ENCODE measurements at regions not wholly inside any gene's neighbourhood (a gene's known extent, or its start where the extent isn't known, plus 50 kb on each side); places are given as distances from the start of the nearest gene placed in this dataset.
A peak's percentile ranks its signal among the peaks of the same experiment; 100 is the strongest.

DNA sequence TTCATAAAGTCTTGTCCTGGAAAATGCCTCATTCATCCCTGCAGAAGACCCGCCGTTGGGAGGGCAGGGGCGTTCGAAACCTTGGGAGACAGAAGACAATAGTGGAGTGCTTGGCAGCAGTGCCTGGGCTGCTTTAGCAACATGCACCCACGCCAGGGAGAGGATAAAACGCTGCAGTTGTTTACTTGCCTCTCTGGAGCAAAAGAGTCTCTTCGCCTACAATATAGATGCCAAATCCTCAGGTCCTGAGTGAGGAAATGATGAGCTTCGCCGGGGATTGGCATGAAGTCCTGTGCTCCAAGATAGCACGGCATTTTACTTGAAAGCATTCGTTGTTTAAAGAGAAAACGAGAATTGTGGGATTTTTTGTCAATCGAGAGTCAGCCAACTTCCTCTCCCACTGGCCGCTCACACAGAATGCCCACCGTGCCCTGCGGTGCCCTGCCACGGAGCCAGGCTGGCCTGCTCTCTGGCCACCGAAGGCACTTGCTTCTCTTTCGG is 152.5 kb upstream of the POU3F3 start:
- no peak for ATAC-seq

GRCh38 chr2:104702031-104702850 is 151.7 kb upstream of the POU3F3 start:
- no peaks in the 10 kb centered on the region for H3K4me1 ChIP-seq
- intact Hi-C loops (cut with DNase I), result no loop called here
- H3K27me3 ChIP-seq, result no peaks in the 10 kb centered on the region

More for the DNA sequence above, 152.5 kb upstream of the POU3F3 start:
- TF ChIP-seq, protein P1, sequence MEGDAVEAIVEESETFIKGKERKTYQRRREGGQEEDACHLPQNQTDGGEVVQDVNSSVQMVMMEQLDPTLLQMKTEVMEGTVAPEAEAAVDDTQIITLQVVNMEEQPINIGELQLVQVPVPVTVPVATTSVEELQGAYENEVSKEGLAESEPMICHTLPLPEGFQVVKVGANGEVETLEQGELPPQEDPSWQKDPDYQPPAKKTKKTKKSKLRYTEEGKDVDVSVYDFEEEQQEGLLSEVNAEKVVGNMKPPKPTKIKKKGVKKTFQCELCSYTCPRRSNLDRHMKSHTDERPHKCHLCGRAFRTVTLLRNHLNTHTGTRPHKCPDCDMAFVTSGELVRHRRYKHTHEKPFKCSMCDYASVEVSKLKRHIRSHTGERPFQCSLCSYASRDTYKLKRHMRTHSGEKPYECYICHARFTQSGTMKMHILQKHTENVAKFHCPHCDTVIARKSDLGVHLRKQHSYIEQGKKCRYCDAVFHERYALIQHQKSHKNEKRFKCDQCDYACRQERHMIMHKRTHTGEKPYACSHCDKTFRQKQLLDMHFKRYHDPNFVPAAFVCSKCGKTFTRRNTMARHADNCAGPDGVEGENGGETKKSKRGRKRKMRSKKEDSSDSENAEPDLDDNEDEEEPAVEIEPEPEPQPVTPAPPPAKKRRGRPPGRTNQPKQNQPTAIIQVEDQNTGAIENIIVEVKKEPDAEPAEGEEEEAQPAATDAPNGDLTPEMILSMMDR (IDR thresholded peaks at IDR 0.05), result no peak
- H3K9me3 ChIP-seq, result no peaks in the 10 kb centered on the region
- no peak overlapping the region for H3K27ac ChIP-seq
- H3K4me3 ChIP-seq, result no peak overlapping the region
- no peaks in the 10 kb centered on the region for H3K36me3 ChIP-seq
- intact Hi-C loops (cut with DNase I), result no loop called here
- H3K27me3 ChIP-seq, result no peaks in the 10 kb centered on the region
- H3K4me1 ChIP-seq, result no peaks in the 10 kb centered on the region
- DNase-seq, result peak in 1 of 4 donors; percentile 64

GRCh38 chr2:104703669-104704068 is 150.2 kb upstream of the POU3F3 start:
- no peak for DNase-seq
- Histone ChIP-seq H3K4me1 (no peaks in the 10 kb centered on the region), H3K9me3 (no peaks in the 10 kb centered on the region), H3K27ac (no peak overlapping the region), H3K4me3 (no peak overlapping the region), H3K36me3 (no peaks in the 10 kb centered on the region), H3K27me3 (no peaks in the 10 kb centered on the region)
- ATAC-seq, result no peak
- TF ChIP-seq, protein P1 (IDR thresholded peaks at IDR 0.05), result no peak
- intact Hi-C loops (cut with DNase I), result no loop called here

More at GRCh38 chr2:104702031-104702850, 151.7 kb upstream of the POU3F3 start:
- peak in 1 of 4 donors; percentile 7 for DNase-seq
- H3K9me3 ChIP-seq, result no peaks in the 10 kb centered on the region
- no peak for ATAC-seq
- H3K36me3 ChIP-seq, result no peaks in the 10 kb centered on the region
- TF ChIP-seq, protein P1 (IDR thresholded peaks at IDR 0.05), result no peak
- no peak overlapping the region for H3K4me3 ChIP-seq
- no peak overlapping the region for H3K27ac ChIP-seq

GRCh38 chr2:104704496-104705245 is 149.2 kb upstream of the POU3F3 start:
- TF ChIP-seq, protein P1 (IDR thresholded peaks at IDR 0.05), result no peak
- Histone ChIP-seq H3K27ac (no peak overlapping the region), H3K4me1 (no peaks in the 10 kb centered on the region), H3K36me3 (no peaks in the 10 kb centered on the region), H3K9me3 (no peaks in the 10 kb centered on the region), H3K4me3 (no peak overlapping the region), H3K27me3 (no peaks in the 10 kb centered on the region)
- ATAC-seq, result no peak
- intact Hi-C loops (cut with DNase I), result no loop called here
- DNase-seq, result no peak

- DNase-seq (no peak), ATAC-seq (no peak)
- H3K36me3 ChIP-seq, result no peaks in the 10 kb centered on the region
- no peaks in the 10 kb centered on the region for H3K4me1 ChIP-seq
- H3K9me3 ChIP-seq, result no peaks in the 10 kb centered on the region
- no peak overlapping the region for H3K27ac ChIP-seq
- intact Hi-C loops (cut with DNase I), result no loop called here
- TF ChIP-seq, protein P1 (IDR thresholded peaks at IDR 0.05), result no peak
- H3K27me3 ChIP-seq, result no peaks in the 10 kb centered on the region
- no peak overlapping the region for H3K4me3 ChIP-seq
Measured at GRCh38 chr2:104707056-104707455, 146.9 kb upstream of the POU3F3 start.

Data from left lung (tissue), 4 donors.